Spleen (tissue), 11 donors: ENCODE measurements at regions not wholly inside any gene's neighbourhood (a gene's known extent, or its start where the extent isn't known, plus 50 kb on each side); places are given as distances from the start of the nearest gene placed in this dataset.

ENCODE experiments used
- DNase-seq: peaks from one replicate; pipeline ENCODE4 v3.0.0-alpha.2; 2020
- H3K27ac ChIP-seq, 8 donors: fragments of 200-600 bp; sonication (generic) in 7 of 8; 1 replicate in 4 of 8; 2 replicates in 4 of 8; pipeline versions ENCODE4 v1.5.0 to v1.8.0; 2016 to 2021; ENCODE audit warnings: inconsistent platforms in 4 of 8, mild to moderate bottlenecking in 4 of 8, moderate library complexity in 1 of 8
- H3K27me3 ChIP-seq, 7 donors: fragments of 200-600 bp; sonication (generic) in 6 of 7; replicated peaks in 1 of 7; 1 replicate in 4 of 7; 2 replicates in 3 of 7; pipeline versions ENCODE4 v1.5.0 to v1.8.0; 2016 to 2021; ENCODE audit warnings: inconsistent platforms in 3 of 7, mild to moderate bottlenecking in 1 of 7
- H3K36me3 ChIP-seq, 6 donors: fragments of 200-600 bp; sonication (generic) in 5 of 6; 1 replicate in 4 of 6; 2 replicates in 2 of 6; pipeline versions ENCODE4 v1.5.0 to v1.8.0; 2016 to 2021; ENCODE audit warnings: inconsistent platforms in 2 of 6
- H3K4me1 ChIP-seq, 6 donors: fragments of 200-600 bp; sonication (generic) in 5 of 6; 1 replicate in 3 of 6; 2 replicates in 3 of 6; pipeline versions ENCODE4 v1.5.0 to v1.8.0; 2016 to 2021; ENCODE audit warnings: inconsistent platforms in 3 of 6
- H3K4me3 ChIP-seq, 8 donors: fragments of 200-600 bp; sonication (generic) in 7 of 8; 1 replicate in 4 of 8; 2 replicates in 4 of 8; pipeline versions ENCODE4 v1.5.0 to v1.8.0; 2016 to 2021; ENCODE audit warnings: inconsistent platforms in 4 of 8, mild to moderate bottlenecking in 4 of 8, moderate library complexity in 2 of 8
- H3K9me3 ChIP-seq, 8 donors: fragments of 200-600 bp; sonication (generic) in 7 of 8; 1 replicate in 4 of 8; 2 replicates in 4 of 8; pipeline versions ENCODE4 v1.5.0 to v1.8.0; 2016 to 2021; ENCODE audit warnings: inconsistent platforms in 4 of 8
- POLR2A ChIP-seq, 3 donors: fragments of 450-650 bp; IDR thresholded peaks; one replicate each; pipeline ENCODE4 v1.5.1; 2017; ENCODE audit warnings: antibody characterized with exemption in 3 of 3, mild to moderate bottlenecking in 1 of 3
- POLR2AphosphoS5 ChIP-seq, 3 donors: sonication (generic); formaldehyde crosslinking; IDR thresholded peaks; one replicate each; pipeline ENCODE4 v1.5.1; 2017; ENCODE audit warnings: antibody characterized with exemption in 3 of 3
- WGBS, 5 donors: extraction: QIAGEN DNeasy Blood & Tissue Kit in 3 of 5; methylation state at CpG; one replicate each; pipeline versions ENCODE4 v1.1.5 to v1.1.7; 2013 to 2018; 5-methylcytosine and 5-hydroxymethylcytosine counted together
- intact Hi-C: fragments of 100-400 bp; cut with DNase I; formaldehyde crosslinking; loops from one replicate; pipeline ENCODE4 v1.15.0; 2023; ENCODE audit warnings: low total_unique reads
- TF ChIP-seq, protein P1 (sequence below), 11 experiments: fragments of 200-600 bp in 7 of 11; fragments of 450-650 bp in 4 of 11; sonication (generic) in 4 of 11; IDR thresholded peaks in 8 of 11; conservative IDR thresholded peaks in 3 of 11; 1 replicate in 7 of 11; 2 replicates in 4 of 11; pipeline versions ENCODE4 v1.4.0 to v1.8.0; 2016 to 2021; ENCODE audit warnings: antibody characterized with exemption in 11 of 11, inconsistent platforms in 4 of 11, mild to moderate bottlenecking in 1 of 11
- donor health status: healthy with polysubstance abuse.
- donor health status: DM: no; HTN: no; CAD: no; lungs with moderate emphysema.
- donor health status: DM: no; HTN: no; CAD: no.
- donor health status: Bipolar disorder and iron deficiency.
- donor health status: healthy.
- donor health status: DM: no; HTN: no; CAD: no.
- donor health status: DM: yes; HTN: yes; CAD: no.

DNA sequence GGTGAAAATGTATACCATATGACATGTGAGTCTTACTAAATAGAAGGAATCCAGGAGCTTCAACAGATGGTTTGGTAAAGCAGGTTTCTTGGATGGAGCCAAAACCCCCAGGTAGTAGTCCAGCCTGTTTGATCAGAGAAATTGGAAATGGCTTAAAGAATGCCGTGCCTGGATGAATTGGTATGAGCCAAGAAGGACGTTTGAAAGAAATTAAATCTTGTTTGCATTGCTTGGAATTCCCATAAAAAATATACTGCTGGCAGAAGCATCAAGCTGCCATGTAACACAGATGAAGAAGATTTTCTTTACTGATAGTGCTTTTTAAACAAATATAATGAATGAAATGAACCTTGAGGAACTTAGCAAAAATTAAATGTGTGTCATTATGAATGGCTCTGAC is 176.3 kb downstream of the NPR3 start:
- no peak for DNase-seq
- Histone ChIP-seq H3K27me3 (no peaks in the 10 kb centered on the region), H3K4me1 (no peaks in the 10 kb centered on the region), H3K4me3 (no peak overlapping the region), H3K36me3 (no peaks in the 10 kb centered on the region), H3K9me3 (peaks cover 10 to 35% (median 30%) of the 10 kb centered on the region in 8 donors), H3K27ac (no peak overlapping the region)
- intact Hi-C loops, result no loop called here
- WGBS, 5 donors, result 57 to 79% (median 61%) methylated on average over 2 of the region's 2 CpGs
- TF ChIP-seq POLR2AphosphoS5 (IDR thresholded peaks at IDR 0.05) (no peak), POLR2A (IDR thresholded peaks at IDR 0.05) (no peak)
- TF ChIP-seq, protein P1, sequence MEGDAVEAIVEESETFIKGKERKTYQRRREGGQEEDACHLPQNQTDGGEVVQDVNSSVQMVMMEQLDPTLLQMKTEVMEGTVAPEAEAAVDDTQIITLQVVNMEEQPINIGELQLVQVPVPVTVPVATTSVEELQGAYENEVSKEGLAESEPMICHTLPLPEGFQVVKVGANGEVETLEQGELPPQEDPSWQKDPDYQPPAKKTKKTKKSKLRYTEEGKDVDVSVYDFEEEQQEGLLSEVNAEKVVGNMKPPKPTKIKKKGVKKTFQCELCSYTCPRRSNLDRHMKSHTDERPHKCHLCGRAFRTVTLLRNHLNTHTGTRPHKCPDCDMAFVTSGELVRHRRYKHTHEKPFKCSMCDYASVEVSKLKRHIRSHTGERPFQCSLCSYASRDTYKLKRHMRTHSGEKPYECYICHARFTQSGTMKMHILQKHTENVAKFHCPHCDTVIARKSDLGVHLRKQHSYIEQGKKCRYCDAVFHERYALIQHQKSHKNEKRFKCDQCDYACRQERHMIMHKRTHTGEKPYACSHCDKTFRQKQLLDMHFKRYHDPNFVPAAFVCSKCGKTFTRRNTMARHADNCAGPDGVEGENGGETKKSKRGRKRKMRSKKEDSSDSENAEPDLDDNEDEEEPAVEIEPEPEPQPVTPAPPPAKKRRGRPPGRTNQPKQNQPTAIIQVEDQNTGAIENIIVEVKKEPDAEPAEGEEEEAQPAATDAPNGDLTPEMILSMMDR (IDR thresholded peaks at IDR 0.05 in 8 of 11, conservative IDR thresholded peaks at IDR 0.05 in 3 of 11), result no peak

DNA sequence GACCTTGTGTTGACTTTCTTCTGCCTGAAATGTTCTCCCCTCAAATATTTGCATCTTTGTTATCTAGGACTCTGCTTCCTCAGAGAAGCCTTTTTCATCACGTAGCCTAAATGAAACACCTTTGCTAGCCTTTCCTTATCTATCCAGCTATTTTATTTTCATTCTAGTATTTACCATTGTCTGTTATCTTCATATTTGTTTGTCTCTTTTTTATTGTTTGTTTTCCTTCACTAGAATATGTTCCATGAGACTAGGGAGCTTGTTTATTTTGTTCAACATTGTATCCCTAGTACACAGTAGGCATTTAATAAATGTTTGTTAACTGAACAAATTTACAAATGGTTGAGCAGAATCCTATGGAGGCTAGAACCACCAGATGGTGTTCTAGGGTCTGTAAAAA is 178.0 kb downstream of the NPR3 start:
- intact Hi-C loops, result no loop called here
- WGBS, 5 donors, result 2 to 90% (median 81%) methylated on average over 1 of the region's 1 CpG
- no peak for TF ChIP-seq POLR2AphosphoS5 (IDR thresholded peaks at IDR 0.05)

DNA sequence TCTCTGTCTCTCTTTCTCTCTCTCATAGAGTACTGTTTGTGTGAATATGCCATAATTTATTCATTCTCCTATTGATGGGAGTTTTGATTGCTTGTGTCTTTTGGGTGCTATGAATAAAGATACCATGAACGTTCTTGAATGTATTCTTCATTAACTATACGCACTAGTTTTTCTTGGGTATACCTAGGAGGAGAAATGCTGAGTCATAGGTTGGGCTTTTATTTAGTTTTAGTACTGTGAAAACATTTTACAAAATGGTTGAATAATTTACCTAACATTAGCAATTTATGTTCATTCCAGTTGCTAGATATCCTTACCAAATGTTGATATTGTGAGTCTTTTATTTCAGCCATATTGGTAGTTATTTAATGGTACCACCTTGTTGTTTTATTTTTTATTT is 192.5 kb downstream of the NPR3 start:
- intact Hi-C loops, result no loop called here
- Histone ChIP-seq H3K36me3 (no peaks in the 10 kb centered on the region), H3K27me3 (no peaks in the 10 kb centered on the region), H3K4me3 (no peak overlapping the region), H3K9me3 (peaks cover 0 to 24% (median 18%) of the 10 kb centered on the region in 8 donors), H3K27ac (no peak overlapping the region), H3K4me1 (no peaks in the 10 kb centered on the region)
- WGBS, 5 donors, result 31 to 94% (median 57%) methylated on average over 2 of the region's 2 CpGs
- no peak for DNase-seq
- TF ChIP-seq, protein P1 (IDR thresholded peaks at IDR 0.05 in 8 of 11, conservative IDR thresholded peaks at IDR 0.05 in 3 of 11), result no peak
- TF ChIP-seq POLR2A (IDR thresholded peaks at IDR 0.05) (no peak), POLR2AphosphoS5 (IDR thresholded peaks at IDR 0.05) (no peak)

More for the DNA sequence above, 178.0 kb downstream of the NPR3 start:
- Histone ChIP-seq H3K27ac (no peak overlapping the region), H3K9me3 (peaks cover 2 to 23% (median 17%) of the 10 kb centered on the region in 8 donors), H3K4me1 (no peaks in the 10 kb centered on the region), H3K4me3 (no peak overlapping the region), H3K27me3 (no peaks in the 10 kb centered on the region), H3K36me3 (no peaks in the 10 kb centered on the region)
- no peak for DNase-seq

DNA sequence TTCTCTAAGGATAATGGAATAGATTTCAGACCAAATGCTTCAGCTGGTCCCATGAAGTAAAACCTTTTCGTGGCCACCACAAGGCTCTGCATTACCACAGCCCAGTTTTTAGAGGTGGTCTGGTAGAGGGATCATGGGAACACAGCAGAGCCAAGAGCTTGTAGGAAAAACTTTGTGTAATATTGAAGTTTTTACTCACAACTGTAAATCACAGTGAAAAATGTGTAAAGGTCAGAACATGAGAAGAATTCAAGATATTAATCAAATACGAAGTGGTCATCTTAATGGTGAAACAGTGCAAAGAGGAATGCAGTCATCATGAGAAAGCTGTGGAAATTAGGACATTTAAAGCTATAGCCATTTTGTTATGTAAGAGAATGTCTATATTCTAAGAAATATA is 197.5 kb downstream of the NPR3 start:
- no peak overlapping the region for H3K27ac ChIP-seq
- no peak for DNase-seq
- H3K36me3 ChIP-seq, result no peaks in the 10 kb centered on the region
- no peaks in the 10 kb centered on the region for H3K4me1 ChIP-seq
- H3K4me3 ChIP-seq, result no peak overlapping the region
- H3K9me3 ChIP-seq, result peaks cover 0 to 26% (median 15%) of the 10 kb centered on the region in 8 donors
- intact Hi-C loops, result no loop called here
- H3K27me3 ChIP-seq, result no peaks in the 10 kb centered on the region
- 67 to 80% (median 74%) methylated on average over 2 of the region's 2 CpGs for WGBS, 5 donors
- TF ChIP-seq, protein P1 (IDR thresholded peaks at IDR 0.05 in 8 of 11, conservative IDR thresholded peaks at IDR 0.05 in 3 of 11), result no peak
- TF ChIP-seq POLR2A (IDR thresholded peaks at IDR 0.05) (no peak), POLR2AphosphoS5 (IDR thresholded peaks at IDR 0.05) (no peak)

DNA sequence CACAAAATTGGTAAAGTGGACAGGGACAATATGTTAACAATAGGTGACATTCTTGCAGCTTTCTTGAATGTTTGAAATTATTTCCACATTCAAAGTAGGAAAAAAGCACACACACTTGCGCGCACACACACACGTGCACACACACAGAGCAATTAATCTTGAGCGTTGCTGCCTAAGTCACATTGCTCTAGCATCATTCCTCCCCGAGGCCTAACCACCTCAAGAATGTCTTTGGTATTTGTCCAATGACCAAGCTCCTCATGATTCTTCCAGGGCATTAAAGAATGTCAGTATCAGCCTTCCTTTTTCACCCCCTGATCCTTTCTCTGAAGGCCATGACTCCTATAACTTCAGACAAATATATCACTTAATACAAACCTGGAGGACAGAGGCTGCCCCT is 198.1 kb downstream of the NPR3 start:
- no peak for DNase-seq
- Histone ChIP-seq H3K27me3 (no peaks in the 10 kb centered on the region), H3K27ac (no peak overlapping the region), H3K4me3 (no peak overlapping the region), H3K9me3 (peaks cover 0 to 26% (median 15%) of the 10 kb centered on the region in 8 donors), H3K4me1 (no peaks in the 10 kb centered on the region), H3K36me3 (no peaks in the 10 kb centered on the region)
- intact Hi-C loops, result no loop called here
- TF ChIP-seq POLR2AphosphoS5 (IDR thresholded peaks at IDR 0.05) (no peak), POLR2A (IDR thresholded peaks at IDR 0.05) (no peak)
- TF ChIP-seq, protein P1 (IDR thresholded peaks at IDR 0.05 in 8 of 11, conservative IDR thresholded peaks at IDR 0.05 in 3 of 11), result no peak
- 76 to 91% (median 90%) methylated on average over 5 of the region's 5 CpGs for WGBS, 5 donors
